Karpas-422 (cell line): ENCODE measurements at regions not wholly inside any gene's neighbourhood (a gene's known extent, or its start where the extent isn't known, plus 50 kb on each side); places are given as distances from the start of the nearest gene placed in this dataset.

Experiments
- DNase-seq: peaks from one replicate; pipeline ENCODE4 v3.0.0-alpha.2; 2015
- H2AFZ ChIP-seq: fragments of 200-600 bp; sonication (generic); 2 replicates; pipeline ENCODE4 v1.6.1; 2014; ENCODE audit warnings: antibody characterized with exemption, low read length, mixed read lengths
- H3K27ac ChIP-seq: fragments of 200-600 bp; sonication (generic); 2 replicates; pipeline ENCODE4 v1.5.1; 2014; ENCODE audit warnings: mild to moderate bottlenecking, low read length, moderate library complexity
- H3K27me3 ChIP-seq: fragments of 200-600 bp; sonication (generic); 2 replicates; pipeline ENCODE4 v1.6.1; 2014; ENCODE audit warnings: low read length, mixed read lengths
- H3K36me3 ChIP-seq: fragments of 200-600 bp; sonication (generic); 2 replicates; pipeline ENCODE4 v1.6.1; 2014; ENCODE audit warnings: low read length, mixed read lengths; ENCODE audit not compliant: insufficient read depth
- H3K4me1 ChIP-seq: fragments of 200-600 bp; sonication (generic); 2 replicates; pipeline ENCODE4 v1.6.1; 2014; ENCODE audit warnings: mild to moderate bottlenecking, low read length, mixed read lengths
- H3K4me2 ChIP-seq: fragments of 200-600 bp; sonication (generic); 2 replicates; pipeline ENCODE4 v1.6.1; 2014; ENCODE audit warnings: low read length, low read depth, mild to moderate bottlenecking; ENCODE audit not compliant: poor library complexity, severe bottlenecking
- H3K4me3 ChIP-seq: fragments of 200-600 bp; sonication (generic); 2 replicates; pipeline ENCODE4 v1.5.1; 2014; ENCODE audit warnings: mild to moderate bottlenecking, antibody characterized with exemption, low read length, mixed read lengths
- H3K79me2 ChIP-seq: fragments of 200-600 bp; sonication (generic); 2 replicates; pipeline ENCODE4 v1.6.1; 2014; ENCODE audit warnings: mild to moderate bottlenecking, low read length, mixed read lengths
- H3K9ac ChIP-seq: fragments of 200-600 bp; sonication (generic); 2 replicates; pipeline ENCODE4 v1.6.0; 2014; ENCODE audit warnings: low read length
- H3K9me2 ChIP-seq: fragments of 200-600 bp; sonication (generic), shearing (Covaris generic); replicated peaks from 2 replicates; pipeline ENCODE4 v1.6.0; 2014; ENCODE audit warnings: mild to moderate bottlenecking, low read length, moderate library complexity; ENCODE audit not compliant: insufficient read depth
- H3K9me3 ChIP-seq: fragments of 300-700, 200-600 bp; sonication (generic); 2 replicates; pipeline ENCODE4 v1.6.1; 2014; ENCODE audit warnings: low read length, mixed read lengths
- H4K20me1 ChIP-seq: fragments of 200-600 bp; sonication (generic); 2 replicates; pipeline ENCODE4 v1.6.1; 2014; ENCODE audit warnings: mild to moderate bottlenecking, antibody characterized with exemption, low read length, low read depth; ENCODE audit not compliant: insufficient read depth

- H3K27me3 ChIP-seq, result no peaks in the 10 kb centered on the region
- H3K4me3 ChIP-seq, result no peak overlapping the region
- H3K9me3 ChIP-seq, result peaks cover 6% of the 10 kb centered on the region; the same call in 1 of the 2 replicates
- no peak overlapping the region for H3K4me2 ChIP-seq
- H3K9me2 ChIP-seq, result no peaks in the 10 kb centered on the region
- no peak overlapping the region for H2AFZ ChIP-seq
- DNase-seq, result no peak
- H3K9ac ChIP-seq, result no peak overlapping the region
- no peaks in the 10 kb centered on the region for H3K4me1 ChIP-seq
- H3K79me2 ChIP-seq, result no peaks in the 10 kb centered on the region
- no peaks in the 10 kb centered on the region for H3K36me3 ChIP-seq
- H3K27ac ChIP-seq, result no peak overlapping the region
- no peaks in the 10 kb centered on the region for H4K20me1 ChIP-seq
Measured at GRCh38 chr7:115844857-115845256, 185.7 kb downstream of the TFEC start.

- no peak overlapping the region for H3K27ac ChIP-seq
- H3K79me2 ChIP-seq, result no peaks in the 10 kb centered on the region
- no peak overlapping the region for H3K9ac ChIP-seq
- peaks cover 12% of the 10 kb centered on the region for H3K9me3 ChIP-seq
- no peak overlapping the region for H3K4me3 ChIP-seq
- H3K36me3 ChIP-seq, result no peaks in the 10 kb centered on the region
- no peaks in the 10 kb centered on the region for H3K9me2 ChIP-seq
- H3K27me3 ChIP-seq, result no peaks in the 10 kb centered on the region
- H2AFZ ChIP-seq, result no peak overlapping the region
- H3K4me1 ChIP-seq, result no peaks in the 10 kb centered on the region
- no peaks in the 10 kb centered on the region for H4K20me1 ChIP-seq
- H3K4me2 ChIP-seq, result no peak overlapping the region
- no peak for DNase-seq
Measured at GRCh38 chr7:115840702-115841101, 189.9 kb downstream of the TFEC start.

DNA sequence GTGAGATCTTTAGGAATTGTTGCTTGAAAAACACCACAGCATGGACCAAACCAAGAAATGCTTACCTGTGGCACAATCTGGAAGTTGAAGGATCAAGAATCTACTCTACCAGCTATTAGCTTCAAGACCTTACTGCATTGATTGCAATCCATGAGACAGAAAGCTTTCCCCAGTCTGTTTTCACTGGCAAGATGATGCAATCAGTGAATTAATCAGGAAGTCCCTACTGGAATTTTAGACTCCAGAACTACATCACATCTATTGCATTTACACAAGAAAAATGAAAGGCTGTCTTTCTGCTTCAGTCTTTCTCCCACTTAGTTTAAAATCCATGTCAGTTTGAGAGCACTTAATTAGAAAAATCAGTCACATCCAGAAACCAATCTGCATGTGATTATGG, 191.7 kb downstream of the TFEC start:
- H2AFZ ChIP-seq, result no peak overlapping the region

GRCh38 chr7:115831371-115831770, 199.2 kb downstream of the TFEC start:
- Histone ChIP-seq H3K9me2 (no peaks in the 10 kb centered on the region), H3K27me3 (no peaks in the 10 kb centered on the region), H3K36me3 (no peaks in the 10 kb centered on the region), H3K4me1 (no peaks in the 10 kb centered on the region), H3K9ac (no peak overlapping the region), H3K27ac (no peak overlapping the region), H2AFZ (no peak overlapping the region), H3K9me3 (peaks cover 8% of the 10 kb centered on the region), H3K4me3 (no peak overlapping the region), H3K4me2 (no peak overlapping the region), H4K20me1 (no peaks in the 10 kb centered on the region), H3K79me2 (no peaks in the 10 kb centered on the region)
- DNase-seq, result no peak

More for the DNA sequence above, 191.7 kb downstream of the TFEC start:
- Histone ChIP-seq H4K20me1 (no peaks in the 10 kb centered on the region), H3K27me3 (no peaks in the 10 kb centered on the region), H3K4me3 (no peak overlapping the region), H3K4me1 (no peaks in the 10 kb centered on the region), H3K36me3 (no peaks in the 10 kb centered on the region), H3K27ac (no peak overlapping the region), H3K9me2 (no peaks in the 10 kb centered on the region), H3K9ac (no peak overlapping the region), H3K4me2 (no peak overlapping the region), H3K79me2 (no peaks in the 10 kb centered on the region), H3K9me3 (peaks cover 15% of the 10 kb centered on the region)
- DNase-seq, result no peak

GRCh38 chr7:115827305-115828045, 203.1 kb downstream of the TFEC start:
- no peaks in the 10 kb centered on the region for H4K20me1 ChIP-seq
- H3K27ac ChIP-seq, result no peak overlapping the region
- no peaks in the 10 kb centered on the region for H3K27me3 ChIP-seq
- no peak overlapping the region for H3K4me2 ChIP-seq
- no peak for DNase-seq
- no peaks in the 10 kb centered on the region for H3K9me2 ChIP-seq
- no peak overlapping the region for H3K9ac ChIP-seq
- H3K4me3 ChIP-seq, result no peak overlapping the region
- no peaks in the 10 kb centered on the region for H3K36me3 ChIP-seq
- H3K79me2 ChIP-seq, result no peaks in the 10 kb centered on the region
- peaks cover 5% of the 10 kb centered on the region; the same call in 1 of the 2 replicates for H3K9me3 ChIP-seq
- H3K4me1 ChIP-seq, result no peaks in the 10 kb centered on the region
- no peak overlapping the region for H2AFZ ChIP-seq

DNA sequence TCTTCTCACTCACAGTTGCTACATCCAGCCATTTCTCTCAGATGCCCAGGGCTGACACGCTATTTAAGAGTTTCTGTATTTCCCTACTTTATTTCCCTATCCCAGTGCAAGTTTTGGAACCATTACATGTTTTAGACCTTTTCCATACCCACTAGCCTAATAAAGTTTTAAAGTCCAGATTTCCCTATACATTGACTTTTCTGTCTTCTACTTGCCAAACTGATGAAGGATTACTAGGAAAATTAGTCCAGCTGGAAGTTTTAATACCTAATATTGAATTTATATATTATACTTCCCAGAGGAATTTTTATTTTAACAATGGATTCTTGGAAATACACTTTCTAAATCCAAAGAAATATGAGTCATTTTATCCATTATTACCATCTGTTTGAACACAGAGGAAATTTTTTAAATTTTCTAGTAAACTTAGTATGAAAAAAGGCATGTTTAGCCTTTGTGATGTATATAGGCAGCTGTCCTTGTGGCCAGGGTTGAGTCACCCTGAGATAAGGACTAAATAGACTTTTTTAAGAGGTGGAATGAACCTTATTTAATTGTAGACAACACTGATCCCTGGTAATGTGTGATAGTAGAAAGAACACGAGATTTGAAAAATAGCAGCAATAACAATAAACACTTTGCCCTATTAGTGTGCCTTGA, 205.0 kb downstream of the TFEC start:
- H4K20me1 ChIP-seq, result no peaks in the 10 kb centered on the region
- no peak overlapping the region for H3K27ac ChIP-seq
- no peak overlapping the region for H3K4me3 ChIP-seq
- no peaks in the 10 kb centered on the region for H3K9me2 ChIP-seq
- H3K36me3 ChIP-seq, result no peaks in the 10 kb centered on the region
- H3K4me2 ChIP-seq, result no peak overlapping the region
- H3K27me3 ChIP-seq, result no peaks in the 10 kb centered on the region
- H3K4me1 ChIP-seq, result no peaks in the 10 kb centered on the region
- peaks cover 5% of the 10 kb centered on the region; the same call in 1 of the 2 replicates for H3K9me3 ChIP-seq
- no peak for DNase-seq
- H2AFZ ChIP-seq, result no peak overlapping the region
- H3K79me2 ChIP-seq, result no peaks in the 10 kb centered on the region
- no peak overlapping the region for H3K9ac ChIP-seq

- H3K9me2 ChIP-seq, result no peaks in the 10 kb centered on the region
- no peaks in the 10 kb centered on the region for H3K4me1 ChIP-seq
- H3K9ac ChIP-seq, result no peak overlapping the region
- no peaks in the 10 kb centered on the region for H4K20me1 ChIP-seq
- no peaks in the 10 kb centered on the region for H3K79me2 ChIP-seq
- H3K9me3 ChIP-seq, result no peaks in the 10 kb centered on the region
- no peak overlapping the region for H3K4me3 ChIP-seq
- no peaks in the 10 kb centered on the region for H3K27me3 ChIP-seq
- DNase-seq, result no peak
- no peak overlapping the region for H3K4me2 ChIP-seq
- no peak overlapping the region for H2AFZ ChIP-seq
- no peaks in the 10 kb centered on the region for H3K36me3 ChIP-seq
- no peak overlapping the region for H3K27ac ChIP-seq
Measured at GRCh38 chr7:115822801-115823200, 207.8 kb downstream of the TFEC start.

- Histone ChIP-seq H2AFZ (no peak overlapping the region), H3K27me3 (no peaks in the 10 kb centered on the region), H3K9ac (no peak overlapping the region), H3K4me2 (no peak overlapping the region), H3K9me3 (no peaks in the 10 kb centered on the region), H4K20me1 (no peaks in the 10 kb centered on the region), H3K9me2 (no peaks in the 10 kb centered on the region), H3K4me1 (no peaks in the 10 kb centered on the region), H3K36me3 (no peaks in the 10 kb centered on the region), H3K79me2 (no peaks in the 10 kb centered on the region), H3K4me3 (no peak overlapping the region), H3K27ac (no peak overlapping the region)
- DNase-seq, result no peak
Measured at GRCh38 chr7:115822380-115822779, 208.2 kb downstream of the TFEC start.
